Mammary epithelial cell (primary cell): ENCODE measurements at regions not wholly inside any gene's neighbourhood (a gene's known extent, or its start where the extent isn't known, plus 50 kb on each side); places are given as distances from the start of the nearest gene placed in this dataset.

Experiments
- CTCF ChIP-seq, 2 donors: IDR thresholded peaks in 1 of 2; conservative IDR thresholded peaks in 1 of 2; 2 replicates each; pipeline ENCODE4 v1.5.1; 2011 to 2012; ENCODE audit warnings: inconsistent platforms in 2 of 2, low read length in 2 of 2, mild to moderate bottlenecking in 2 of 2, control low read depth in 1 of 2, low read depth in 1 of 2; ENCODE audit not compliant: insufficient read depth in 1 of 2; ENCODE audit errors: extremely low read depth in 1 of 2
- EZH2 ChIP-seq: IDR thresholded peaks from 2 replicates; pipeline ENCODE4 v1.6.1; 2012; ENCODE audit warnings: low read length, inconsistent platforms, borderline replicate concordance

- TF ChIP-seq CTCF (conservative IDR thresholded peaks at IDR 0.05 in 1 of 2, IDR thresholded peaks at IDR 0.05 in 1 of 2; ENCODE audit: extremely low read depth in 1 of 2, insufficient read depth in 1 of 2, low read depth in 1 of 2, low read length in 2 of 2) (no peak), EZH2 (no peak)
Observed at GRCh38 chrX:113522814-113523213, 682.2 kb upstream of the AMOT start.
